ENCODE measurements at regions not wholly inside any gene's neighbourhood (a gene's known extent, or its start where the extent isn't known, plus 50 kb on each side); places are given as distances from the start of the nearest gene placed in this dataset.

GRCh38 chr14:61191733-61192132 lies 89.4 kb downstream of the TMEM30B start:
- DNase-seq = no peak

GRCh38 chr14:61190341-61190740 lies 90.8 kb downstream of the TMEM30B start:
- DNase-seq = no peak

DNA sequence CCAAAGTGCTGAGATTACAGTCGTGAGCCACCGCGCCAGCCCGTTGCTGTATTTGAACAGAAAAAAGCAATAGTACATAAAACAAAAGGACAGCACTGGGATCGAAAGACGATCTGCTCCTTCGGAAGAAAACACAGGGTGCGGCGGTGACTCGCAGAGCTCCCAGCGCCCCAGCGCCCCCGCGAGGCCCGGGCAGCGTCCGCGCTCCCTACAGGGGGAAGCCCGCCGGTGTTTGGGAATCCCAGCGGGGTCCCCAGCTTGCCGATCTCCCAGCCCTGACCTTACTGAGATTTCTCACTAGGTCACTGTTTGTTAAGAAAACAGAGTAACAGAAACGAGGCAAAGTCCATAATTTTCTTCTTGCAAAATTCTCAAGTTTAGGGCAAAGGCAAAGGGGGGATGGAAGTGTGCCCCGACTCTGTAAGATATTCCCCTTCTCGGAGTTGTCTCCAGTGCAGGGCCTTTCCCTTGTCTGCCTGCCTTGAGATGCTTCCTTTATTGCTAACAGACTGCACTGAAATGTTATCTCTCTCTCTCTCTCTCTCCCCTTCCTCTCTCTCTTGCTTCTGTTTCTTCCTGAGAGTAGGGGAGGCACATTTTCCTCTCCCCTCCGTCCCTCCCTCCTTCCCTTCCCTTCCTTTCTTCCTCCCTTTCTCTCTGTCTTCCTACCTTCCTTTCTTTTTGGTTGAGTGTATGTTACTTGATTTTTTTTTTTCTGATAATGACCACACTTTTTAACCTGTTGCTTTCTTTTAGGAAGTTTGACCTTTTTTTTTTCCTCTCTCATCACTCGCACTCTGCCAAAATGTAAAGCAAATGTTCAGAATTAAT lies 91.9 kb downstream of the TMEM30B start:
- no peak for DNase-seq

DNA sequence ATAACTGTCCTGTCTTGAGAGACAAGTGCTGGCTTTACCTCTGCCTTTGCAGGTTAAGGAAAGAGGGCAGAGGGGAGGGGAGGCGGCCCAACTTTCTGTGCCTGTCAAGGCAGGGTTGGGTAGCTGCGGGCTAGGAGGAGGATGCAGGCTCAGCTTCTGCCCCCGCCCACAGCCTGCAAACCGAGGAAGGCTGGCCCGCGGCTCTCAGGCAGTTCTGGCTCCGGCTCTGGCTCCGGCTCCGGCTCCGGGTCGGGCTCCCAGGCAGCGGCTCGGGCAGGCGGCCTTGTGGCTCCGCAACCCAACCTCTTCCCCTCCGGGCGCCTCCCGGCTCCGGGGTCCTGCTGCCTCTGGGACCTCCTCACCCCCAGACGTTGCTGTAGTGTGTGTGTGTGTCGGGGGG lies 92.9 kb downstream of the TMEM30B start:
- DNase-seq = no peak

- no peak for DNase-seq
Observed at GRCh38 chr14:61187196-61187905, 93.8 kb downstream of the TMEM30B start.

- DNase-seq = no peak
Observed at GRCh38 chr14:61186341-61187195, 94.6 kb downstream of the TMEM30B start.

GRCh38 chr14:61185534-61185933 lies 95.6 kb downstream of the TMEM30B start:
- DNase-seq = no peak

DNA sequence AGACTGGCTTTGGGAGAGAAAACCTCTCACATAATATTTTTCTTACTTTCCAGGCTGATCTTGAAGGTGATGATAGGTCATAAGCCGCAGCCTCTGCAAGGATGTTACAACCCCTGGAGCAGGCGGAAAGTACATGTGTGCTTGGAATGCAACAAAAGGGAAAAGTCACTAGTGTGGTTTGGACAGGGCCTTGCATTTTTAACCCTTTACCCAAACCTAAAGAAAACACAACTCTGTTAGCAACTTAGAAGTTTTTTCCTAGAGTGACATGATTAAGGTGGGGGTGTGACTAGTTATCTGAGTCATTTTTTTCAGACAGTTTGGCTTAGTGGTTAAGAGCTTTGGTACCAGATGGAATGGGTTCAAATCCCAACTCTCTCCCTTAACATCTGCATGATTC lies 97.0 kb downstream of the TMEM30B start:
- no peak for DNase-seq

DNA sequence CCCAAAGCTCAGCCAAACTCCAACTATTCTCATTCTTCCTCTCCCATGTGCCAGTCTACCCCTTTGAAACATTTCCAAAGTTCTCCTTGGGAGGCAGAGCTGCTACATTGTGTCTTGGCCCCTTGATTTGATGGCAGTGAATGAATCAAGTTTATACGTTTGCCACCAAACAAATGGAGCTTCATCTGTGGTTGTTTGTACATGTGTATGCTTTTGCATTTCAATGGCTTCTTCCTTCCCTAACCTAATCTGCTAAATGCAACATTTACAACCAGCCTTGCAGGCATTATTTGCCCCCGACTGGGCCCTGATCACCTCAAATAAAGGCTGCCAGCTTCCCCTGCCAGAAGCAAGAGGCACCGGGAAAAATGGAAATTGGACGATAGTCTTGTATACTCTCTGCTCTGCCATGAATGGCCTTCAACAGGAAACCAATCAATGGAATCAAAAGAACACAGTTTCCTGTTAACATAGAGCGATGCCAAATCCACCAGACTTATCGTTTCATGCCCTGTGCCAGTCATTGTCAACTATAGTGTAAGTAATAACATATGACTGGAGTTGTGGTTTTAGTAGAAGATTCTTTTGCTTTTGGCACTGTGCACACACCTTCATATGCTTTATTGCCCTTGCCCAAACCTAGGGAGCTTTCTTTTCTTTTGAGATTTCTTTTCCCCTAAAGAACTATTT lies 97.8 kb downstream of the TMEM30B start:
- DNase-seq = no peak

DNA sequence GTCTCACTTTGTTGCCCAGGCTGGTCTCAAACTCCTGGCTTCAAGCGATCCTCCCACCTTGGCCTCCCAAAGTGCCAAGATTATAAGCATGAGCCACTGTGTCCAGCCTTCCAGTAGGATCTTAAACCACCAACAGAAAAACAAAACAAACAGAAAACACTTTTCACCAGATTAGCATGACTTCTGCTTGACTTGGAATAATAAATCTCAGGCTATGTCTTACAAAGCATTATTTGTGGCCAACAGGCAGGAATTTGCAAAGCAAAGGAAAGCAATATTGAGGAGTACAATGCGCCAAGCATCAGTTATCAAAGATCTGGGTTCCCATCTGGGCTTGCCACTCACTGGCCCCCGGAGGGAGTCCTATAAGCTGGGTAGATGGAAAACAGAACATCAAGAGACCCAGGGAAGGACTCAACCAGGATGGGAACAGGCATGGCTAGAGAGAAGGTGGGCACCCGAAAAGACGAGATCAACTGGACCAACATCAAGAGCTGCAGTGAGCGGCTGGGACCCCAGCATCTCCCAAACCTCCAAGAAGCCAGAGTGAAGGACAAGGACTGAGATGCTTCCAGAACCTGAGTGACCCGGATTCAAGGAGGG lies 101.2 kb downstream of the TMEM30B start:
- DNase-seq = no peak

DNA sequence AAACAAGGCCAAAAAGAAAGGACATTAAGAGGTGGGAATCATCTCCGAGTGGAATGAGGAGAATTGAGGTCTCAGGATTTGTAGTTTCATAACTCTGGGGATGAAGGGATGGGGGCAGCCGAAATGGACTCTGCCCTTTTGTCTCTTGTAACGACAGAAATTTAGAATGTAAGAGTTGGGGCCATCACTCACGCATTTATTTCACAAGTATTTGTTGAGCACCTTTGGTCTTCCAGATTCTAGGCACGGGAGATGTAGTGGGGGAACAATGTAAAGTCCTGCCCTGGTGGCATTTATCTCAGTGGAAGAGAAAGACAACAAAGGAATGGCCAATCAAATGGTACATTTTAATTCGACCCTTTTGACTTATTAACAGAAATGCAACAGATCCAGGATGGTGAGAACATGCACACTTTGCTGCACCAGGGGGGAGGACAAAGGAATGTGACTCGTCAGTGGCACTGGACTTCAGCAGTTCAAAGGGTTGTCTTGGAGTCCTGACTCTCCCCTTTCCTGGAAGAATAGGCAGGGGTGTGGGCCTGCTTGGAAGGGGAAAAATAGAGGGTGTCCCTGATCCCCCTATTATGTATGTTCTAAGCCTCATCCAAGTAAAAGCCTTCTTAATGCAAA lies 102.0 kb downstream of the TMEM30B start:
- no peak for DNase-seq

DNA sequence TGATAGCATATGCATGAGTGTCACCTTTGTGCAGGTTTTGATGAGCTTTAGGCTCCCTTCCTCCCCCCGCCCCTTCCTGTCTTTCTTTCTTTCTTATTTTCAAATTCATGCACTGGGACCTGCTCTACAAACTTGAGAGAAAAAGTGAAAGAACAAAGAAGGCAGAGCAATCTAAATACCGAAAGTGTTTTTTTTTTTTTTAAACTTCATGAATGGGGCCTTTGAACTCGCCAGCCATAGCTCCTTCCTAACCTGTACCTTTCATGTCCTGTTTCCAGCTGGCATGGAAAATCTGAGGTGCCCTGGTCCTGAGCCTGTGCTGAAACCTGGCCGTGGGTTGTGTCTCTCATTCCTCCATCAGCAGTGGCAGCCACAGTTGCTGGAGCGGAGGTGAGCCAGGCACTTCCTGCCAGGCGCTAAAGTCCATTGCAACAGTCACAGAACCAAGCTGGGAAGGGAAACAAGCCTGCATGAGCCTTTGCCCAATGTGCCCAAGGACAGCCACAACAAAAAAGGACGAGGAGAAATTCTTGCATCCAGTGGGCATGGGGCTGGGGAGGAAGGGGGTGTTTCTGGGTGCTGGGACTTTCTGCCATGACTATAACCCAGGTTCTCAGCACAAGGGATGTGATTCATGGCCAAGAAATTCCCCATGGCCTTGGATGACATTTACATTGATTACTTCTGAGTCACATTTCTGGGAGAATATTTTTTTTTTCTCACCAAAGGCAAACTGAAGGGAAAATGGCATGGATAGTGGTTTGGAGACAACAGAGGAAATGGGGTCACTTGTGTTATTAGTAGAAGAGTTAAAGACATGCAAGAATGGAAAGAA lies 102.7 kb downstream of the TMEM30B start:
- no peak for DNase-seq

DNA sequence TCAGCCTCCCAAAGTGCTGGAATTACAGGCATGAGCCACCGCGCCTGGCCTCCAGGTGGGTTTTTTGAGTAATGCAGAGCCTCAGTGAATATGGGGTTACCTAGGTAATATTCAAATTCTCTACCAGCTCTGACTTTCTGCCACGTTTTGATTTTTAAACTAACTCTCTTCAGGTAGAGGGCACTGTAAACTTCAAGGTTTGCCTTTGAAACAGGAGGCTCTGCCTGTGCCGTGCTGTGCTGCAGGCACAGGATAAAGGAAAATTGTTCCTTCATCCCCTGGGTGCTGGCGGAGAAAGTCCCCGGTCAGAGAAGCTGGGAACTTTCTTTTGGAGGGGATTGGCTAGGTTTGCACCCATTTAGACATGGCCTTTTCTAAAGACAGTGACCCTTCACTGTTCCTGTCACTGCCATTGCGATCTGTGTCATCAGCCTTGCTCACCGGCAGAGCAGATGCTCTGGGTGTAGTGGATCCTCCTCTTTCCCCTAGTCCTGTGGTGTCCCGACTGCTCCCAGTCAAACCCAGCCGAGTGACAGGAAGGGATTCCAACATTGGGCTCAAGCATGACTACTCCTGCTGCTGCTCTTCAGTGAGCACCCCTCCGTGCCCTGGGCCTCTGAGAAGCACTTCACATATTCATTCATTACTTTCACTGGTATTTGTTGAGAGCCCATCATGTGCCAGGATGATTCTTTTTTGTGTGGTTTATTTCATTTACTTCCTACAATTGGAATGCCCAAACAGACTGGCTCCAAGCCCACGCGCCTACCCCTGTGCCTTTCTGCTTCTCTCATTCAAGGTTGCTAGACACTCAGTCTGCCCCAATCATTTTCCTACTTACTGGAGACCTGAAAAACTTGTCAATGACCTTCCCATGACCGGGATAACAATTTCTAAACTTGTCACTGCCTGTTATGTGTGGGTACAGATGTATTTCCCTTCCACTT lies 103.6 kb downstream of the TMEM30B start:
- no peak for DNase-seq

DNA sequence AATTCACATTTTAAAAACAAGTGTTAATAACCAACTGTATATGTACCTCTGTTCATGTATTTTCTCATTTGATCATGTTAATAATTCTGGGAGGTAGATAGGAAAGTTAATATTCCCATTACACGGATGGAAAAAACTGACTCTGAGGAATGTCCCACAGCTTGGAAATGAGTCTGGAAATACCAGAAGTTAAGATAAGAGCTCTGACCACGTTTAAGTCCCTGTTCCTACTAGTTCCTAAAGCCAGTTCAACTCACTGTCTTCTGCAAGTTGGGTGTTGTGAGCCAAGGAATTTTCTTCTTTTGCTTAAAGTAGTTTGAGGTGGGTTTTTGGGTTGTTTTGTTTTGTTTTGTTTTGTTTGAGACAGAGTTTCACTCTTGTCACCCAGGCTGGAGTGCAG lies 104.5 kb downstream of the TMEM30B start:
- DNase-seq = no peak

DNA sequence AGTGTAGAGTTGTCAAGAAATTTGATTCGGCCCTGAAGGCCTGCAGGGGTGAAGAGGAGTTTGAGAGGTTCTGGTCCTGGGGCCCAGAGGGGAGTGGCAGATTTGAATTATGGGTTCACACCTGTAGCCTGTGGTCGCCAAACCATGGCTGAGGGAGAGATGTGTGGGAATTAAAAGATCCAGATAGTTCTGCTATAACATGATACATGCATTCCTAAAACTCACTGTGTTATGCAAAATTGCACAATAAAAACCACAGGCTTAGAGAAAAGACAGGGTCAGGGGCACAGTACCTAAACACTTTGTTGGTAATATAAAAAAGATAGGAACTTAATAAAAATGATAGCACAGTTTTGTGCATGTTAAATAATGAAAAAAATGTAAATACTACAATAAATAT lies 106.2 kb downstream of the TMEM30B start:
- no peak for DNase-seq

DNA sequence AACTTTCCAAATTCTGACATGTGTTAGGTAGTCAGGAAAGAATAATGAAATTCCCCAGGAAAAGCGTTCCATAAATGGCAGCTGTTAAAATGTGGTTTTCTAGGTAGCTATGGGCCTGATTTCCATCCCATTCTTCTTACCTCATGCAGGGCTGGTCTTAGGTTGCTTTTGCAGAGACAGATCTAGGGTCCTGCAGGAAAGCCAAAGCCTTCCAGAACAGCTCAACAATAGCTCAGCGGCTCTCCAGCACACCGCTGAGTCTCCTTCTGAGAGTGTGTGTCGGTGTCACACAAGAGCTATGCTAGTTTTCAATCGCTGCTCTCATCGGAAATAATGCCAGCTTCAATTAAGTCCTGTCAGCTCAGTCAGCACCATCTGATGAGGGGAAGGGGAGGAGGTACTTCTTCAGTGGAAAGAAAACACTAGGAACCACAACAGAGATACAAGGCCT lies 106.7 kb downstream of the TMEM30B start:
- DNase-seq = no peak

DNA sequence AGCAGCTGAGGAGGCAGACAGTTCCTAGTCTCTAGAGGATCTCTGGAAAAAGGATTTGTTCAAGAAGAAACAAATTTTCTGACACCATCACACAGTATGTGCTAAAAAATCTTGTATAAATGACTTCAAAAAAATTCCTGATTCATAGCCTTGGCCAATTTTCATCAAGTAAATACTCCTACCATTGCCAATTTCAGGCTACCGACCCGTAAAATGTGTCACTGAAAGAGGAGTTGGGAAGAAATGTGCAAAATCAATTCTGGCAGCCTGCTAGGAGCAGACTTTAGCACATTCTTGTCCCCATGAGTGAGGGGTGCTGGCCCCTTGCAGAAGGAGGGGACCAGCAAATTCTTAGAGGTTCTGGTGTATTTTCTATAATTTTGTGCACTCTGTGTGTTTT lies 109.4 kb downstream of the TMEM30B start:
- no peak for DNase-seq

DNA sequence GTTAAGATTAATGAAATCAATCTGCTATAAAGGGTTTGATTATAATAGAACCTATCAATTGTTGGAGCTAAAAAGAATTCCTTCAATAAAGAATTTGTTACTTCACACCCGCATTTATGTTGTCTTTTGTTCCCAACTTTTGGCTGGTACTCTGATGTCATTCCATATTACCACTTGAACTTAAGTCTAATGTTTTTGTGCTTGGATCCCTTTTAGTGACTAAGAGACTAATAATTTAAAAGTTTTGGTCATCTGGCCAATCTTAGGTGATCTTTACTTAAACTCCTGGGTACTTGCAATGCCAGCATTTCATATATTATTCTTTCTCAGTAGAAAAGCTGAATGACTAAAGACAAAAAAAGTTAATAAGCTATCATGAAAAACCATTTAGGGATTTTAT lies 113.0 kb downstream of the TMEM30B start:
- no peak for DNase-seq

GRCh38 chr14:61167642-61168041 lies 113.5 kb downstream of the TMEM30B start:
- DNase-seq = no peak

- no peak for DNase-seq
Observed at GRCh38 chr14:61160798-61161197, 120.3 kb downstream of the TMEM30B start.

Data from OCI-M1 (cell line).